Fibroblast of lung (primary cell): ENCODE measurements at regions not wholly inside any gene's neighbourhood (a gene's known extent, or its start where the extent isn't known, plus 50 kb on each side); places are given as distances from the start of the nearest gene placed in this dataset.

ENCODE experiments used
- DNase-seq, 2 donors: peaks; one replicate each; pipeline versions ENCODE4 v3.0.0 to v3.0.0-alpha.2; 2010; ENCODE audit warnings: low read depth in 2 of 2
- H2AFZ ChIP-seq: 2 replicates; pipeline ENCODE4 v1.5.1; 2012; ENCODE audit warnings: low read length, control low read depth, inconsistent platforms
- H3K27ac ChIP-seq: 2 replicates; pipeline ENCODE4 v1.5.1; 2011; ENCODE audit warnings: low read length, control low read depth; ENCODE audit not compliant: insufficient read depth
- H3K27me3 ChIP-seq: 2 replicates; pipeline ENCODE4 v1.5.1; 2011; ENCODE audit warnings: mild to moderate bottlenecking, low read length; ENCODE audit not compliant: control insufficient read depth, insufficient read depth
- H3K36me3 ChIP-seq: 2 replicates; pipeline ENCODE4 v1.5.1; 2011; ENCODE audit warnings: low read length; ENCODE audit not compliant: control insufficient read depth, insufficient read depth
- H3K4me1 ChIP-seq: 2 replicates; pipeline ENCODE4 v1.5.1; 2011; ENCODE audit warnings: low read length; ENCODE audit not compliant: control insufficient read depth, insufficient read depth; ENCODE audit errors: extremely low read depth
- H3K4me2 ChIP-seq: 2 replicates; pipeline ENCODE4 v1.5.1; 2011; ENCODE audit warnings: low read length, control low read depth; ENCODE audit not compliant: insufficient read depth; ENCODE audit errors: extremely low read depth
- H3K4me3 ChIP-seq, 4 experiments: fragments of 200-600 bp in 1 of 4; sonication (generic) in 1 of 4; replicated peaks in 1 of 4; 2 replicates each; pipeline ENCODE4 v1.5.1; 2011 to 2016; ENCODE audit warnings: low read length in 4 of 4, low read depth in 3 of 4, mild to moderate bottlenecking in 3 of 4, control low read depth in 2 of 4, inconsistent platforms in 1 of 4, mixed read lengths in 1 of 4; ENCODE audit not compliant: insufficient read depth in 1 of 4; ENCODE audit errors: control extremely low read depth in 1 of 4
- H3K79me2 ChIP-seq: 2 replicates; pipeline ENCODE4 v1.5.1; 2012; ENCODE audit warnings: mild to moderate bottlenecking, low read length, inconsistent platforms; ENCODE audit not compliant: control insufficient read depth, insufficient read depth
- H3K9ac ChIP-seq: 2 replicates; pipeline ENCODE4 v1.5.1; 2011; ENCODE audit warnings: mild to moderate bottlenecking, low read length, control low read depth; ENCODE audit not compliant: insufficient read depth
- H3K9me3 ChIP-seq: 2 replicates; pipeline ENCODE4 v1.5.1; 2012; ENCODE audit warnings: low read depth, low read length; ENCODE audit not compliant: control insufficient read depth, insufficient read depth
- H4K20me1 ChIP-seq: 2 replicates; pipeline ENCODE4 v1.5.1; 2011; ENCODE audit warnings: low read length; ENCODE audit not compliant: control insufficient read depth, insufficient read depth; ENCODE audit errors: extremely low read depth
- CTCF ChIP-seq, 2 donors: IDR thresholded peaks in 1 of 2; conservative IDR thresholded peaks in 1 of 2; 1 replicate in 1 of 2; 2 replicates in 1 of 2; pipeline ENCODE4 v1.5.1; 2011 to 2012; ENCODE audit warnings: low read length in 2 of 2, control low read depth in 1 of 2, inconsistent platforms in 1 of 2, low read depth in 1 of 2, mild to moderate bottlenecking in 1 of 2
- EZH2 ChIP-seq: IDR thresholded peaks from 2 replicates; pipeline ENCODE4 v1.5.1; 2012; ENCODE audit warnings: low read length, control low read depth, mild to moderate bottlenecking; ENCODE audit errors: missing control alignments

GRCh38 chr2:8342407-8342806 lies 339.4 kb upstream of the ID2 start:
- H3K27ac ChIP-seq: no peak overlapping the region
- no peaks in the 10 kb centered on the region for H3K36me3 ChIP-seq
- no peaks in the 10 kb centered on the region for H4K20me1 ChIP-seq
- no peak overlapping the region for H2AFZ ChIP-seq
- H3K4me1 ChIP-seq: no peaks in the 10 kb centered on the region
- H3K9ac ChIP-seq: no peak overlapping the region
- no peak overlapping the region for H3K4me2 ChIP-seq
- TF ChIP-seq EZH2 (no peak), CTCF (conservative IDR thresholded peaks at IDR 0.05 in 1 of 2, IDR thresholded peaks at IDR 0.05 in 1 of 2; ENCODE audit: low read depth in 1 of 2, low read length in 2 of 2) (no peak)
- no peaks in the 10 kb centered on the region for H3K9me3 ChIP-seq
- no peak for DNase-seq
- H3K27me3 ChIP-seq: no peaks in the 10 kb centered on the region
- H3K4me3 ChIP-seq: no peak overlapping the region
- no peaks in the 10 kb centered on the region for H3K79me2 ChIP-seq

GRCh38 chr2:8343031-8343430 lies 338.8 kb upstream of the ID2 start:
- H2AFZ ChIP-seq: no peak overlapping the region
- H4K20me1 ChIP-seq: no peaks in the 10 kb centered on the region
- TF ChIP-seq CTCF (conservative IDR thresholded peaks at IDR 0.05 in 1 of 2, IDR thresholded peaks at IDR 0.05 in 1 of 2; ENCODE audit: low read depth in 1 of 2, low read length in 2 of 2): no peak
- no peak for TF ChIP-seq EZH2
- H3K27ac ChIP-seq: no peak overlapping the region
- H3K9me3 ChIP-seq: no peaks in the 10 kb centered on the region
- H3K79me2 ChIP-seq: no peaks in the 10 kb centered on the region
- no peak overlapping the region for H3K9ac ChIP-seq
- no peak overlapping the region for H3K4me2 ChIP-seq
- H3K36me3 ChIP-seq: no peaks in the 10 kb centered on the region
- H3K4me3 ChIP-seq: no peak overlapping the region
- DNase-seq: no peak
- no peaks in the 10 kb centered on the region for H3K27me3 ChIP-seq
- no peaks in the 10 kb centered on the region for H3K4me1 ChIP-seq

DNA sequence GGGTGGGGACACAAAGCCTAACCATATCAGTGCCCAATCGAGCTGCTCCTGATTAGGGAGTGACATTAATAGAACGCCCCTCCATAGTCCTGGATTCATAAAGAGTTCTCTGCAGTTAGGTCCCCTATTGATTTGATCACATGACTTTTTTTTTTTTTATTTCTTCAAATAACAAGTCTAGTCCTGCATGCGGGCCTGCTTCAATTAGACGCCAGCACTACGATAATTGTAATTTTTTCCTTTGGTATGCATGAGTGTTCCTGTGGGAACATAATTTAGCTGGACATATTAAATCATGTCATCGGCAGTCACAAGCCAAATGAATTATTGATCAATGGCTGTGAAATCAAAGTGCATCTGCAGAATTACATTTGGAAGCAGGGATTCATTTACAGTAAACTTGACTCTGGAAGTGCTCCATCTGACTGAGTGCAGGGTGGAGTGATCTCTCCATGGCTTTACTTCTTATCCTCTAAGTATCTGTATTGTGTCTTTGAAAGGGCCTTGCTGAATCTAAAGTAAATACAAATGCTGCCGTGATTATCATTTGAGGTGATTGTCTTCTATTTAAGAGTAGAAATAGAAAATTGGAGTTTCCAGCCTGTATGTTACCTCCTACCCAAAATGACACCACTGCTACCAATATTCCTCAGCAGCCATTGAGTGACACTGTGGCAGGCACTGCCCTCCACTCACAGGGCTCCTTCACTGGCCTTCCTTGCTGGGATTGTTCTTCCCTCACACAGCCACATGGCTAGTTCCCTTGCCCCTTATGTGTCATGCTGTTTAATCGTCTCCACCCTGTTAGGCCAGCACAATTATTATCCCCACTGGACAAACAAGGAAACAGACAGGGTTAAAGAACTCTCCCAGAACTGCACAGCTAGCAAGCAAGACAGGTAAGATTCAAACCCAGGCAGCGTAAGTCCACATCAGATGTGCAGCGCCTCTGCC lies 337.4 kb upstream of the ID2 start:
- Histone ChIP-seq H3K4me1 (no peaks in the 10 kb centered on the region), H3K9me3 (no peaks in the 10 kb centered on the region), H3K4me2 (no peak overlapping the region), H3K4me3 (no peak overlapping the region), H3K36me3 (no peaks in the 10 kb centered on the region), H3K9ac (no peak overlapping the region), H2AFZ (no peak overlapping the region), H4K20me1 (no peaks in the 10 kb centered on the region), H3K27ac (no peak overlapping the region), H3K79me2 (no peaks in the 10 kb centered on the region), H3K27me3 (no peaks in the 10 kb centered on the region)
- no peak for DNase-seq
- TF ChIP-seq EZH2 (no peak), CTCF (conservative IDR thresholded peaks at IDR 0.05 in 1 of 2, IDR thresholded peaks at IDR 0.05 in 1 of 2; ENCODE audit: low read depth in 1 of 2, low read length in 2 of 2) (no peak)
